ENCODE measurements at regions not wholly inside any gene's neighbourhood (a gene's known extent, or its start where the extent isn't known, plus 50 kb on each side); places are given as distances from the start of the nearest gene placed in this dataset.
"Not testable (repeated sequence)": the region's sequence is repeated elsewhere in the genome, so short reads cannot be mapped to it uniquely, and the experiment has no call there.

- in situ Hi-C loops (cut with MboI); RAD21 ChIA-PET (ENCODE audit: unreplicated experiment); H3K4me3 ChIP-seq; SMC1A ChIA-PET (ENCODE audit: uncharacterized antibody, unreplicated experiment); H3K79me2 ChIP-seq (ENCODE audit: control insufficient read depth, insufficient read depth, low read length); H3K27ac ChIP-seq (ENCODE audit: control insufficient read depth, insufficient read depth); FAIRE-seq; H3K9ac ChIP-seq (ENCODE audit: control insufficient read depth, insufficient read depth, low read length); CTCF ChIA-PET; H3K36me3 ChIP-seq (ENCODE audit: control insufficient read depth in 2 of 2, insufficient read depth in 2 of 2, low read length in 1 of 2); DNase-seq (ENCODE audit: low read depth, low spot score); H2AFZ ChIP-seq (ENCODE audit: control insufficient read depth, low read depth, low read length); ATAC-seq; H3K9me3 ChIP-seq (replicated peaks; ENCODE audit: control insufficient read depth, insufficient read depth, low read length); H3K4me2 ChIP-seq (ENCODE audit: control insufficient read depth, insufficient read depth); H3K27me3 ChIP-seq (replicated peaks in 1 of 2; ENCODE audit: control insufficient read depth in 2 of 2, insufficient read depth in 2 of 2, low read length in 1 of 2); intact Hi-C loops (cut with micrococcal nuclease; ENCODE audit: unreplicated experiment); POLR2A ChIA-PET; H3K4me1 ChIP-seq (ENCODE audit: control insufficient read depth, insufficient read depth, low read length); BruUV-seq (replicated peaks); H4K20me1 ChIP-seq (ENCODE audit: control insufficient read depth, insufficient read depth): not testable (repeated sequence)
- 0% methylated on average over 1 of the region's 1 CpG for WGBS (ENCODE audit: insufficient coverage, insufficient replicate concordance, low lambda C conversion rate, missing lambda C conversion rate)
Measured at GRCh38 chr20:29066341-29066740, 2191.1 kb upstream of the DEFB115 start.

DNA sequence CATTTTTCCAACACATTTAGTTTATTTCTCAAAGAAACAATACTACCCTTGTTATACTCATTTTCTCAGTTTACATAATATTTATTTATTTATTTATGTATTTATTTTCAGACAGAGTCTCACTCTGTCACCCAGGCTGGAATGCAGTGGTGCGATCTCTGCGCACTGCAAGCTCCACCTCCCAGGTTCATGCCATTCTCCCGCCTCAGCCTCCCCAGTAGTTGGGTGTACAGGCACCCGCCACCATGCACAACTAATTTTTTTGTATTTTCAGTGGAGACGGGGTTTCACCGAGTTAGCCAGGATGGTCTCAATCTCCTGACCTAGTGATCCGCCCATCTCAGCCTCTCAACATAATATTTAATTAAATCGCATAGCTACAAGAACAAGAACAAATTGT lies 2183.8 kb upstream of the DEFB115 start:
- H4K20me1 ChIP-seq (ENCODE audit: control insufficient read depth, insufficient read depth); H3K27ac ChIP-seq (ENCODE audit: control insufficient read depth, insufficient read depth); H3K4me3 ChIP-seq; BruUV-seq (replicated peaks); DNase-seq (ENCODE audit: low read depth, low spot score); SMC1A ChIA-PET (ENCODE audit: uncharacterized antibody, unreplicated experiment); POLR2A ChIA-PET; ATAC-seq; H3K9me3 ChIP-seq (replicated peaks; ENCODE audit: control insufficient read depth, insufficient read depth, low read length); in situ Hi-C loops (cut with MboI); RAD21 ChIA-PET (ENCODE audit: unreplicated experiment); FAIRE-seq; H3K79me2 ChIP-seq (ENCODE audit: control insufficient read depth, insufficient read depth, low read length); H3K4me2 ChIP-seq (ENCODE audit: control insufficient read depth, insufficient read depth); intact Hi-C loops (cut with micrococcal nuclease; ENCODE audit: unreplicated experiment); H2AFZ ChIP-seq (ENCODE audit: control insufficient read depth, low read depth, low read length); CTCF ChIA-PET; H3K36me3 ChIP-seq (ENCODE audit: control insufficient read depth in 2 of 2, insufficient read depth in 2 of 2, low read length in 1 of 2); H3K27me3 ChIP-seq (replicated peaks in 1 of 2; ENCODE audit: control insufficient read depth in 2 of 2, insufficient read depth in 2 of 2, low read length in 1 of 2); H3K4me1 ChIP-seq (ENCODE audit: control insufficient read depth, insufficient read depth, low read length); H3K9ac ChIP-seq (ENCODE audit: control insufficient read depth, insufficient read depth, low read length): not testable (repeated sequence)
- WGBS (ENCODE audit: insufficient coverage, insufficient replicate concordance, low lambda C conversion rate, missing lambda C conversion rate): 43% methylated on average over 8 of the region's 8 CpGs
